ENCODE measurements at regions not wholly inside any gene's neighbourhood (a gene's known extent, or its start where the extent isn't known, plus 50 kb on each side); places are given as distances from the start of the nearest gene placed in this dataset.
A peak's percentile ranks its signal among the peaks of the same experiment; 100 is the strongest.

- no peak for DNase-seq
These were observed 153.8 kb downstream of the RAP2B start for GRCh38 chr3:153315781-153316180.

- DNase-seq = no peak
These were observed 157.9 kb downstream of the RAP2B start for GRCh38 chr3:153319705-153320554.

- DNase-seq = no peak
These were observed 158.6 kb downstream of the RAP2B start for GRCh38 chr3:153320585-153321128.

GRCh38 chr3:153328690-153329089 lies 166.7 kb downstream of the RAP2B start:
- DNase-seq = no peak

GRCh38 chr3:153330901-153331300 lies 168.9 kb downstream of the RAP2B start:
- DNase-seq = no peak

- no peak for DNase-seq
These were observed 169.7 kb downstream of the RAP2B start for GRCh38 chr3:153331676-153332075.

GRCh38 chr3:153334558-153334957 lies 172.5 kb downstream of the RAP2B start:
- DNase-seq = peak; percentile 30

- DNase-seq = no peak
These were observed 175.3 kb downstream of the RAP2B start for GRCh38 chr3:153337369-153337768.

GRCh38 chr3:153338487-153338886 lies 176.5 kb downstream of the RAP2B start:
- DNase-seq = no peak

- DNase-seq = no peak
These were observed 177.0 kb downstream of the RAP2B start for GRCh38 chr3:153339065-153339464.

GRCh38 chr3:153343988-153344782 lies 182.2 kb downstream of the RAP2B start:
- DNase-seq = no peak

GRCh38 chr3:153348457-153349107 lies 186.6 kb downstream of the RAP2B start:
- no peak for DNase-seq

- DNase-seq = no peak
These were observed 187.1 kb downstream of the RAP2B start for GRCh38 chr3:153349108-153349499.

- DNase-seq = no peak
These were observed 188.4 kb downstream of the RAP2B start for GRCh38 chr3:153350420-153350819.

- DNase-seq = no peak
These were observed 192.6 kb downstream of the RAP2B start for GRCh38 chr3:153354641-153355040.

GRCh38 chr3:153355559-153355958 lies 193.5 kb downstream of the RAP2B start:
- no peak for DNase-seq

GRCh38 chr3:153356908-153357307 lies 194.9 kb downstream of the RAP2B start:
- no peak for DNase-seq

- no peak for DNase-seq
These were observed 195.4 kb downstream of the RAP2B start for GRCh38 chr3:153357436-153357835.

- DNase-seq = no peak
These were observed 207.7 kb downstream of the RAP2B start for GRCh38 chr3:153369561-153370374.

- no peak for DNase-seq
These were observed 208.7 kb downstream of the RAP2B start for GRCh38 chr3:153370680-153371079.

- no peak for DNase-seq
These were observed 210.3 kb downstream of the RAP2B start for GRCh38 chr3:153372326-153372725.

GRCh38 chr3:153373606-153374005 lies 211.6 kb downstream of the RAP2B start:
- DNase-seq = no peak

All from RPMI8226 (cell line).